GM21825 (cell line): ENCODE measurements at regions not wholly inside any gene's neighbourhood (a gene's known extent, or its start where the extent isn't known, plus 50 kb on each side); places are given as distances from the start of the nearest gene placed in this dataset.
"Not testable (repeated sequence)": the region's sequence is repeated elsewhere in the genome, so short reads cannot be mapped to it uniquely, and the experiment has no call there.

Experiments
- ATAC-seq: cut with Tn5 transposase; IDR thresholded peaks from one replicate; pipeline ENCODE4 v1.9.1; 2021; ENCODE audit warnings: mild to moderate bottlenecking, moderate library complexity; ENCODE audit not compliant: unreplicated experiment

GRCh38 chr2:150860301-150860700 is 372.8 kb upstream of the RND3 start:
- no peak for ATAC-seq

GRCh38 chr2:150859877-150860276 is 372.4 kb upstream of the RND3 start:
- no peak for ATAC-seq

- no peak for ATAC-seq
Measured at GRCh38 chr2:150859162-150859561, 371.7 kb upstream of the RND3 start.

GRCh38 chr2:150858382-150858781 is 370.9 kb upstream of the RND3 start:
- no peak for ATAC-seq

- no peak for ATAC-seq
Measured at GRCh38 chr2:150856596-150857281, 369.3 kb upstream of the RND3 start.

- no peak for ATAC-seq
Measured at GRCh38 chr2:150853263-150853662, 365.8 kb upstream of the RND3 start.

- no peak for ATAC-seq
Measured at GRCh38 chr2:150850641-150851040, 363.2 kb upstream of the RND3 start.

- ATAC-seq = no peak
Measured at GRCh38 chr2:150847578-150847977, 360.1 kb upstream of the RND3 start.

- no peak for ATAC-seq
Measured at GRCh38 chr2:150846691-150847090, 359.2 kb upstream of the RND3 start.

GRCh38 chr2:150832686-150833085 is 345.2 kb upstream of the RND3 start:
- no peak for ATAC-seq

GRCh38 chr2:150824118-150824517 is 336.7 kb upstream of the RND3 start:
- ATAC-seq = no peak

GRCh38 chr2:150817422-150817821 is 330.0 kb upstream of the RND3 start:
- ATAC-seq = no peak

- no peak for ATAC-seq
Measured at GRCh38 chr2:150812664-150813367, 325.3 kb upstream of the RND3 start.

- no peak for ATAC-seq
Measured at GRCh38 chr2:150812066-150812465, 324.6 kb upstream of the RND3 start.

- ATAC-seq = no peak
Measured at GRCh38 chr2:150811259-150811855, 323.9 kb upstream of the RND3 start.

- no peak for ATAC-seq
Measured at GRCh38 chr2:150809103-150809502, 321.6 kb upstream of the RND3 start.

- no peak for ATAC-seq
Measured at GRCh38 chr2:150806336-150806735, 318.9 kb upstream of the RND3 start.

GRCh38 chr2:150803689-150804398 is 316.4 kb upstream of the RND3 start:
- no peak for ATAC-seq

GRCh38 chr2:150802635-150803034 is 315.2 kb upstream of the RND3 start:
- ATAC-seq = no peak

GRCh38 chr2:150796236-150796635 is 308.8 kb upstream of the RND3 start:
- not testable (repeated sequence) for ATAC-seq

- no peak for ATAC-seq
Measured at GRCh38 chr2:150792780-150793300, 305.4 kb upstream of the RND3 start.
